ENCODE measurements at regions not wholly inside any gene's neighbourhood (a gene's known extent, or its start where the extent isn't known, plus 50 kb on each side); places are given as distances from the start of the nearest gene placed in this dataset.

DNA sequence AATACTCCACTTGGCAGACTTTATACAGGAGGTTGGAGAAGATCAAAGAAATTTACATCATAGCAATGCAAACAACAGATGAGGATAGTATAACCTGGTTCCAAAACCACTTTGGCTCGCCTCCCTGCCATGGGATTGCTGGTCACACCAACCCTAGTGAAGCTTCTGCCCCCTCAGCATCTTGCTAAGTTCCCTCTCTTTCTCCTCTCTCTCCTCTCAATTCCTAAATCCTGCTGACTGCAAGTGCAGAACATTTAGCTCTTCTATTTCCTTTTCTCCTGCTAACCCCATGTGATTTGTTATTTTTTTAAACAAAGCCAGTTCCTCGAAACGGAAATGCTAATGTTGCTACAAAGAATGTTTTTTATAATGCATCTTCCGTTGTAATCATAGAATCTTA lies 50.3 kb upstream of the LY86 start:
- DNase-seq (ENCODE audit: low read depth, low spot score) = no peak
- in situ Hi-C loops (cut with HindIII; ENCODE audit: low pct_unique_long_range_greater_than_20kb, low sequenced_read_pairs) = no loop called here
